HEK293T (cell line): ENCODE measurements at regions not wholly inside any gene's neighbourhood (a gene's known extent, or its start where the extent isn't known, plus 50 kb on each side); places are given as distances from the start of the nearest gene placed in this dataset.

Source experiments
- ELF4 ChIP-seq: fragments of 450-650 bp; IDR thresholded peaks from 2 replicates; pipeline ENCODE4 v1.6.1; 2017; ENCODE audit warnings: antibody characterized with exemption
- FOXA1 ChIP-seq: fragments of 450-650 bp; IDR thresholded peaks from 2 replicates; pipeline ENCODE4 v1.6.1; 2016; ENCODE audit warnings: mild to moderate bottlenecking
- FOXK2 ChIP-seq: fragments of 450-650 bp; IDR thresholded peaks from 2 replicates; pipeline ENCODE4 v1.6.1; 2016; ENCODE audit warnings: mild to moderate bottlenecking
- FOXM1 ChIP-seq: fragments of 450-650 bp; IDR thresholded peaks from 2 replicates; pipeline ENCODE4 v1.6.1; 2017; ENCODE audit warnings: mild to moderate bottlenecking, borderline replicate concordance
- HDGF ChIP-seq: fragments of 450-650 bp; IDR thresholded peaks from 2 replicates; pipeline ENCODE4 v1.6.1; 2017; ENCODE audit warnings: antibody characterized with exemption, borderline replicate concordance
- L3MBTL2 ChIP-seq: fragments of 450-650 bp; conservative IDR thresholded peaks from 2 replicates; pipeline ENCODE4 v1.6.1; 2016; ENCODE audit warnings: mild to moderate bottlenecking
- LEF1 ChIP-seq: fragments of 450-650 bp; IDR thresholded peaks from 2 replicates; pipeline ENCODE4 v1.6.1; 2017; ENCODE audit warnings: mild to moderate bottlenecking, borderline replicate concordance
- NFRKB ChIP-seq: fragments of 450-650 bp; IDR thresholded peaks from 2 replicates; pipeline ENCODE4 v1.6.1; 2016; ENCODE audit warnings: mild to moderate bottlenecking, moderate library complexity
- PKNOX1 ChIP-seq: fragments of 450-650 bp; IDR thresholded peaks from 2 replicates; pipeline ENCODE4 v1.6.1; 2016
- SP1 ChIP-seq: fragments of 450-650 bp; IDR thresholded peaks from 2 replicates; pipeline ENCODE4 v1.6.1; 2017
- SUZ12 ChIP-seq: fragments of 450-650 bp; IDR thresholded peaks from 2 replicates; pipeline ENCODE4 v1.6.1; 2016; ENCODE audit warnings: mild to moderate bottlenecking
- TARDBP ChIP-seq: fragments of 450-650 bp; IDR thresholded peaks from 2 replicates; pipeline ENCODE4 v1.6.1; 2016
- ZNF384 ChIP-seq: fragments of 450-650 bp; IDR thresholded peaks from 2 replicates; pipeline ENCODE4 v1.6.1; 2016

DNA sequence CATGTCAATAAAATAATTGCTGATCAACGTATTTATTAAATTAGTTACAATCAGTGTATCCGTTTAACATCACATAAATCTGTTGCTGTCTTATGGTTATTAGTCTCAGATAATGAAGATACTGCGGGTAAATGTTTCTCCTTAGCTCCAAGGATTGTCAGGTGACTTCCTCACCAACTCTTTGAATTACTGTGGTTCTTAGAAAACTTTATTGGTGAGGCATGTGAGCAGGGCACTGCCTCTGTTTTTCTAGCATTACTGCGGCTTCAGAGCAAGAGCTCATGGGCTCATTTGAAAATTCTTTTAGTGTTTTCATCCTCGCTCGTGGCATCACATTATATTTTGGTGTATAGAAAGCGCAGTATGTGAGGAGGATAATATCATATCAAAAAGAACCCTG is 555.9 kb downstream of the LMO4 start:
- TF ChIP-seq FOXM1 (no peak), NFRKB (no peak), ELF4 (no peak), FOXA1 (no peak), ZNF384 (no peak), HDGF (no peak), FOXK2 (no peak), SP1 (no peak), LEF1 (no peak), SUZ12 (no peak), TARDBP (no peak), L3MBTL2 (no peak), PKNOX1 (no peak)
